ENCODE measurements at regions not wholly inside any gene's neighbourhood (a gene's known extent, or its start where the extent isn't known, plus 50 kb on each side); places are given as distances from the start of the nearest gene placed in this dataset.
A peak's percentile ranks its signal among the peaks of the same experiment; 100 is the strongest.

DNA sequence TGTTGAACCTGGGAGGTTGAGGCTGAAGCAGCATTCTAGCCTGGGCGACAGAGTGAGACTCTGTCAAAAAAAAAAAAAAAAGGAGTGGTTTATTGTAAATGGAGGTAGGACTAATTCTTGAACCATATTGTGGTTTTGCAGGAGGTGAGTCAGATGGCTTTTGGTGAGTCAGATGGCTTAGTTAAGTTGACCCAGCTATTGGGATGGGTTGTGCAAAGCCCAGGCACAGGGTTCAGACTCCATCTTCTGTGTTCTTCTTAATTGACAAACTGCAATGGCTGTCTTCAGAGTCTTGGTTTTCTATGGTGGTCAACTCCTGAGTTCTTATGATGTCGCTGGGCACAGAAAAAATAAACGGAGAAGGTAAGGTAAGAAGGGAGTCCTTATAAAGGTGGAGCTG, 182.7 kb downstream of the ADAMTS15 start:
- Histone ChIP-seq H3K9ac (ENCODE audit: control insufficient read depth, extremely low read depth, insufficient read depth, low read length) (peak overlapping the region; percentile 24), H2AFZ (ENCODE audit: control insufficient read depth, low read length) (no peak overlapping the region), H3K4me2 (ENCODE audit: control insufficient read depth, extremely low read depth, insufficient read depth, low read depth, low read length) (peak overlapping the region; percentile 27), H3K9me1 (ENCODE audit: control insufficient read depth, extremely low read depth, insufficient read depth, low read length) (no peaks in the 10 kb centered on the region), H4K20me1 (ENCODE audit: control insufficient read depth, extremely low read depth, insufficient read depth, low read length) (no peaks in the 10 kb centered on the region), H3K9me3 (ENCODE audit: control insufficient read depth, low read depth, low read length) (no peaks in the 10 kb centered on the region), H3K4me1 (ENCODE audit: control insufficient read depth, extremely low read depth, insufficient read depth, low read length) (peaks cover 52% of the 10 kb centered on the region), H3K4me3 (ENCODE audit: control insufficient read depth in 2 of 3, extremely low read depth in 1 of 3, insufficient read depth in 2 of 3, low read depth in 1 of 3, low read length in 3 of 3) (no peak overlapping the region), H3K27ac (ENCODE audit: control insufficient read depth, insufficient read depth, low read length) (no peak overlapping the region), H3K36me3 (ENCODE audit: control insufficient read depth in 2 of 2, extremely low read depth in 1 of 2, insufficient read depth in 2 of 2, low read length in 2 of 2) (no peaks in the 10 kb centered on the region), H3K27me3 (ENCODE audit: control insufficient read depth, extremely low read depth, insufficient read depth, low read length) (no peaks in the 10 kb centered on the region), H3K79me2 (ENCODE audit: control insufficient read depth, insufficient read depth, low read length) (no peaks in the 10 kb centered on the region)
- dilution Hi-C loops (cut with MboI; ENCODE audit: extremely low pct_ligation_motif_present, low sequenced_read_pairs): no loop called here
- FAIRE-seq (peak; percentile 89), DNase-seq (ENCODE audit: low read depth, low spot score) (peak; percentile 84)
- TF ChIP-seq, protein P1, sequence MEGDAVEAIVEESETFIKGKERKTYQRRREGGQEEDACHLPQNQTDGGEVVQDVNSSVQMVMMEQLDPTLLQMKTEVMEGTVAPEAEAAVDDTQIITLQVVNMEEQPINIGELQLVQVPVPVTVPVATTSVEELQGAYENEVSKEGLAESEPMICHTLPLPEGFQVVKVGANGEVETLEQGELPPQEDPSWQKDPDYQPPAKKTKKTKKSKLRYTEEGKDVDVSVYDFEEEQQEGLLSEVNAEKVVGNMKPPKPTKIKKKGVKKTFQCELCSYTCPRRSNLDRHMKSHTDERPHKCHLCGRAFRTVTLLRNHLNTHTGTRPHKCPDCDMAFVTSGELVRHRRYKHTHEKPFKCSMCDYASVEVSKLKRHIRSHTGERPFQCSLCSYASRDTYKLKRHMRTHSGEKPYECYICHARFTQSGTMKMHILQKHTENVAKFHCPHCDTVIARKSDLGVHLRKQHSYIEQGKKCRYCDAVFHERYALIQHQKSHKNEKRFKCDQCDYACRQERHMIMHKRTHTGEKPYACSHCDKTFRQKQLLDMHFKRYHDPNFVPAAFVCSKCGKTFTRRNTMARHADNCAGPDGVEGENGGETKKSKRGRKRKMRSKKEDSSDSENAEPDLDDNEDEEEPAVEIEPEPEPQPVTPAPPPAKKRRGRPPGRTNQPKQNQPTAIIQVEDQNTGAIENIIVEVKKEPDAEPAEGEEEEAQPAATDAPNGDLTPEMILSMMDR (optimal IDR thresholded peaks at IDR 0.05 in 1 of 3, IDR thresholded peaks at IDR 0.05 in 1 of 3, conservative IDR thresholded peaks at IDR 0.05 in 1 of 3; ENCODE audit: extremely low read depth in 1 of 3, insufficient read depth in 2 of 3, low read length in 3 of 3): no peak
- TF ChIP-seq EZH2 (IDR thresholded peaks at IDR 0.05; ENCODE audit: low read length): no peak

DNA sequence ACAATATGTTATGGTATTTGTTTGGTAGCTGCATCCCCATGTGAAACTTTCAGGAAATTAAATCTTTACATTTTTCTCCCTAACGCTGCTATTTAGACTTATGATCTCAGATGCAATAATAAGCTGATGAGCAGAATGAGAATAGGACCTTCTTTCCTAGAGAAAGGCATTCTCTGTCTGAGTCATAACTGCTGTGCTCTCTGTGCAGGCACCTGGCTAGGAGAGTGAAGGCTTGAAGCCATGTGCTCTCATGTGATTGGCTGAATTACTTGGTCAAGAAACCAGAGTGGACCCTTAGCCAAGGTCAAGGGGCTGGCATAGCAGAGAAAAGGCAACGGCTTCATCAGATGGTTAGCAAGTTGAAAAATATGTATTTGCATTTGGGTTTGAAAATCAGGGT, 185.0 kb downstream of the ADAMTS15 start:
- no peaks in the 10 kb centered on the region for H3K9me1 ChIP-seq (ENCODE audit: control insufficient read depth, extremely low read depth, insufficient read depth, low read length)
- no peak overlapping the region for H3K9ac ChIP-seq (ENCODE audit: control insufficient read depth, extremely low read depth, insufficient read depth, low read length)
- H3K27me3 ChIP-seq (ENCODE audit: control insufficient read depth, extremely low read depth, insufficient read depth, low read length): no peaks in the 10 kb centered on the region
- no peaks in the 10 kb centered on the region for H4K20me1 ChIP-seq (ENCODE audit: control insufficient read depth, extremely low read depth, insufficient read depth, low read length)
- no peaks in the 10 kb centered on the region for H3K36me3 ChIP-seq (ENCODE audit: control insufficient read depth in 2 of 2, extremely low read depth in 1 of 2, insufficient read depth in 2 of 2, low read length in 2 of 2)
- dilution Hi-C loops (cut with MboI; ENCODE audit: extremely low pct_ligation_motif_present, low sequenced_read_pairs): no loop called here
- H3K9me3 ChIP-seq (ENCODE audit: control insufficient read depth, low read depth, low read length): no peaks in the 10 kb centered on the region
- H3K4me2 ChIP-seq (ENCODE audit: control insufficient read depth, extremely low read depth, insufficient read depth, low read depth, low read length): no peak overlapping the region
- FAIRE-seq (peak; percentile 86), DNase-seq (ENCODE audit: low read depth, low spot score) (no peak)
- H3K4me1 ChIP-seq (ENCODE audit: control insufficient read depth, extremely low read depth, insufficient read depth, low read length): peaks cover 69% of the 10 kb centered on the region
- no peak for TF ChIP-seq EZH2 (IDR thresholded peaks at IDR 0.05; ENCODE audit: low read length)
- TF ChIP-seq, protein P1 (optimal IDR thresholded peaks at IDR 0.05 in 1 of 3, IDR thresholded peaks at IDR 0.05 in 1 of 3, conservative IDR thresholded peaks at IDR 0.05 in 1 of 3; ENCODE audit: extremely low read depth in 1 of 3, insufficient read depth in 2 of 3, low read length in 3 of 3): no peak
- no peak overlapping the region for H3K4me3 ChIP-seq (ENCODE audit: control insufficient read depth in 2 of 3, extremely low read depth in 1 of 3, insufficient read depth in 2 of 3, low read depth in 1 of 3, low read length in 3 of 3)
- no peaks in the 10 kb centered on the region for H3K79me2 ChIP-seq (ENCODE audit: control insufficient read depth, insufficient read depth, low read length)
- no peak overlapping the region for H2AFZ ChIP-seq (ENCODE audit: control insufficient read depth, low read length)
- H3K27ac ChIP-seq (ENCODE audit: control insufficient read depth, insufficient read depth, low read length): peak overlapping the region; percentile 15
